CD4-positive, alpha-beta T cell (primary cell): ENCODE measurements at regions not wholly inside any gene's neighbourhood (a gene's known extent, or its start where the extent isn't known, plus 50 kb on each side); places are given as distances from the start of the nearest gene placed in this dataset.

ENCODE experiments used
- ATAC-seq: fragments of 200-7000 bp; cut with Tn5 transposase; one replicate; pipeline ENCODE4 v1.10.0; 2022; ENCODE audit warnings: mild to moderate bottlenecking; ENCODE audit not compliant: poor library complexity
- CTCF ChIA-PET: fragments of 350-600 bp; sonication (Branson Sonifier 250); formaldehyde crosslinking; loops from one replicate; lab custom pipeline; 2021; ENCODE audit warnings: antibody characterized with exemption, inconsistent platforms; lab: Charles Lee
- POLR2A ChIA-PET: fragments of 350-600 bp; sonication (Branson Sonifier 250); formaldehyde crosslinking; loops from one replicate; lab custom pipeline; 2021; ENCODE audit warnings: antibody characterized with exemption, inconsistent platforms; lab: Charles Lee
- DNase-seq, 14 experiments: peaks; one replicate each; pipeline ENCODE4 v3.0.0-alpha.2; 2013 to 2020; ENCODE audit warnings: mixed read lengths in 2 of 14
- H3K27ac ChIP-seq, 2 donors: one replicate each; pipeline versions ENCODE4 v1.5.1 to v1.7.0; 2013; ENCODE audit warnings: low read length in 2 of 2, low read depth in 1 of 2, mild to moderate bottlenecking in 1 of 2
- H3K27me3 ChIP-seq, 2 experiments: 1 replicate in 1 of 2; 2 replicates in 1 of 2; pipeline versions ENCODE4 v1.6.1 to v1.7.0; 2013; ENCODE audit warnings: low read length in 2 of 2, control low read depth in 1 of 2, mild to moderate bottlenecking in 1 of 2, moderate library complexity in 1 of 2; ENCODE audit not compliant: insufficient read depth in 2 of 2, control insufficient read depth in 1 of 2
- H3K36me3 ChIP-seq: one replicate; pipeline ENCODE4 v1.6.1; 2013; ENCODE audit warnings: low read length, control low read depth; ENCODE audit not compliant: insufficient read depth
- H3K4me1 ChIP-seq: one replicate; pipeline ENCODE4 v1.6.1; 2013; ENCODE audit warnings: low read length, control low read depth; ENCODE audit not compliant: insufficient read depth
- H3K4me3 ChIP-seq: one replicate; pipeline ENCODE4 v1.5.1; 2013; ENCODE audit warnings: mild to moderate bottlenecking, low read length, moderate library complexity
- H3K9me3 ChIP-seq, 2 experiments: 1 replicate in 1 of 2; 2 replicates in 1 of 2; pipeline versions ENCODE4 v1.6.1 to v1.7.0; 2013; ENCODE audit warnings: low read length in 2 of 2, mild to moderate bottlenecking in 2 of 2, control low read depth in 1 of 2, moderate library complexity in 1 of 2; ENCODE audit not compliant: control insufficient read depth in 1 of 2, insufficient read depth in 1 of 2
- H3K27ac Mint-ChIP-seq: one replicate; pipeline ENCODE4 v1.8.0; 2020; ENCODE audit warnings: mixed read lengths
- H3K27me3 Mint-ChIP-seq: one replicate; pipeline ENCODE4 v1.8.0; 2021; ENCODE audit warnings: mixed read lengths
- H3K36me3 Mint-ChIP-seq: one replicate; pipeline ENCODE4 v1.8.0; 2021; ENCODE audit warnings: low read depth, mixed read lengths
- H3K4me1 Mint-ChIP-seq: one replicate; pipeline ENCODE4 v1.8.0; 2021; ENCODE audit warnings: low read depth, mixed read lengths
- H3K4me3 Mint-ChIP-seq: one replicate; pipeline ENCODE4 v1.8.0; 2020; ENCODE audit warnings: mild to moderate bottlenecking, mixed read lengths
- H3K9me3 Mint-ChIP-seq: one replicate; pipeline ENCODE4 v1.8.0; 2020; ENCODE audit warnings: mixed read lengths
- CTCF ChIP-seq: fragments of 200-600 bp; IDR thresholded peaks from one replicate; pipeline ENCODE4 v1.8.0; 2022; ENCODE audit warnings: antibody characterized with exemption, mild to moderate bottlenecking
- intact Hi-C, 2 experiments: fragments of 100-400 bp; cut with DNase I in 1 of 2; cut with micrococcal nuclease in 1 of 2; formaldehyde crosslinking; loops; one replicate each; pipeline versions ENCODE4 v1.15.1 to v1.9.0; 2023 to 2025; cut with DNase I, micrococcal nuclease

- no peaks in the 10 kb centered on the region for H3K4me1 ChIP-seq
- no peaks in the 10 kb centered on the region for H3K36me3 ChIP-seq
- peaks cover 9 to 11% of the 10 kb centered on the region in 2 experiments for H3K27me3 ChIP-seq
- DNase-seq (no peak), ATAC-seq (no peak)
- ChIA-PET POLR2A (no interaction called here), CTCF (no interaction called here)
- no peak overlapping the region for H3K27ac ChIP-seq
- no peaks in the 10 kb centered on the region for H3K36me3 Mint-ChIP-seq
- H3K9me3 ChIP-seq = no peaks in the 10 kb centered on the region
- TF ChIP-seq CTCF = no peak
- H3K4me3 ChIP-seq = no peak overlapping the region
- H3K27ac Mint-ChIP-seq = no peak overlapping the region
- intact Hi-C loops = no loop called here
- no peak overlapping the region for H3K4me3 Mint-ChIP-seq
- H3K9me3 Mint-ChIP-seq = no peaks in the 10 kb centered on the region
- peaks cover 63% of the 10 kb centered on the region for H3K27me3 Mint-ChIP-seq
- no peaks in the 10 kb centered on the region for H3K4me1 Mint-ChIP-seq
These were observed 258.9 kb downstream of the BUD13 start for GRCh38 chr11:116513894-116514293.

DNA sequence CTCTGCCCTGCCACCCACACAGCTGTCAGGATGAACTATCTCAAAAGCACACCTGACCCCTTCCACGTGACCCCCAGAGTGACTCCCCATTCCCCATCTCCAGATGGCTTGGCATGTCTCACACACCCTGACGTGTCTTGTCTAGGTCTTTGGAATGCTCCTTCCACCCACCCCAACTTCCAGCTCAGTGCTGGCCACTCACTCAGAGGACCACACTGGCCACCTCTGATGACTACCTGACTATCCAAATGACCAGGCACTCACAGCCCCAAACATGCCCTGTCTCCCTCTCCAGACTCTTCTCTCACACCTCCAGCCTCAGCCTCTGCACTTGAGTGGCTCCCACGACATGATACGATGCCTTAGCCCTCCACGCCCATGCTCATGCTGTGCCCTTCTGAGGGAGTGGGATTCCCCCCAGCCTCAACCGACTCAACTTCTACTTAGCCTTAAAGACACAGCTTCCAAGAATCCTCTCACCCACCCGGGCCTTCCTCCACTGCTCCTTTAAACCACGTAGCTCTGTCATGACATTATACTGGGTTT is 259.4 kb downstream of the BUD13 start:
- ATAC-seq = no peak
- Mint-ChIP-seq H3K36me3 (no peaks in the 10 kb centered on the region), H3K4me1 (no peaks in the 10 kb centered on the region), H3K27me3 (peaks cover 63% of the 10 kb centered on the region), H3K27ac (no peak overlapping the region), H3K9me3 (no peaks in the 10 kb centered on the region), H3K4me3 (no peak overlapping the region)
- DNase-seq = no peak
- no peak for TF ChIP-seq CTCF
- intact Hi-C loops = no loop called here
- H3K27ac ChIP-seq = no peak overlapping the region
- POLR2A ChIA-PET = no interaction called here
- no peak overlapping the region for H3K4me3 ChIP-seq
- H3K4me1 ChIP-seq = no peaks in the 10 kb centered on the region
- CTCF ChIA-PET = no interaction called here
- peaks cover 9 to 11% of the 10 kb centered on the region in 2 experiments for H3K27me3 ChIP-seq
- no peaks in the 10 kb centered on the region for H3K36me3 ChIP-seq
- no peaks in the 10 kb centered on the region for H3K9me3 ChIP-seq

- Histone ChIP-seq H3K36me3 (no peaks in the 10 kb centered on the region), H3K4me3 (no peak overlapping the region), H3K27ac (no peak overlapping the region), H3K27me3 (peaks cover 9 to 11% of the 10 kb centered on the region in 2 experiments), H3K9me3 (no peaks in the 10 kb centered on the region), H3K4me1 (no peaks in the 10 kb centered on the region)
- intact Hi-C loops = no loop called here
- Mint-ChIP-seq H3K27ac (no peak overlapping the region), H3K27me3 (peaks cover 61% of the 10 kb centered on the region), H3K9me3 (no peaks in the 10 kb centered on the region), H3K4me3 (no peak overlapping the region), H3K4me1 (no peaks in the 10 kb centered on the region), H3K36me3 (no peaks in the 10 kb centered on the region)
- no peak for ATAC-seq
- ChIA-PET CTCF (no interaction called here), POLR2A (no interaction called here)
- no peak for TF ChIP-seq CTCF
- DNase-seq = no peak
These were observed 259.9 kb downstream of the BUD13 start for GRCh38 chr11:116512841-116513240.
